ENCODE measurements at regions not wholly inside any gene's neighbourhood (a gene's known extent, or its start where the extent isn't known, plus 50 kb on each side); places are given as distances from the start of the nearest gene placed in this dataset.

GRCh38 chr1:164137273-164137925 lies 421.6 kb upstream of the PBX1 start:
- TF ChIP-seq ZNF776 (tag by site-specific recombination; IDR thresholded peaks at IDR 0.05; ENCODE audit: borderline replicate concordance): no peak
- TF ChIP-seq ZBTB26 (tag by site-specific recombination; optimal IDR thresholded peaks at IDR 0.05): no peak
- TF ChIP-seq ZNF707 (tag by site-specific recombination; IDR thresholded peaks at IDR 0.05): no peak

Measured in HEK293 (cell line).